Body of pancreas (tissue), 4 donors: ENCODE measurements at regions not wholly inside any gene's neighbourhood (a gene's known extent, or its start where the extent isn't known, plus 50 kb on each side); places are given as distances from the start of the nearest gene placed in this dataset.

Experiments
- ATAC-seq: fragments of 150-250 bp; one replicate; pipeline ENCODE4 v1.9.1; 2016
- DNase-seq, 4 donors: peaks; one replicate each; pipeline ENCODE4 v3.0.0-alpha.2; 2019
- H3K27ac ChIP-seq, 4 donors: fragments of 200-600 bp; sonication (generic); 1 replicate in 3 of 4; 2 replicates in 1 of 4; pipeline versions ENCODE4 v1.5.1 to v1.6.1; 2016 to 2019; ENCODE audit warnings: mild to moderate bottlenecking in 1 of 4, mixed read lengths in 1 of 4, moderate library complexity in 1 of 4
- H3K27me3 ChIP-seq, 2 donors: fragments of 200-600 bp; sonication (generic); one replicate each; pipeline ENCODE4 v1.6.0; 2016; ENCODE audit warnings: mild to moderate bottlenecking in 1 of 2
- H3K36me3 ChIP-seq, 2 donors: fragments of 200-600 bp; sonication (generic); replicated peaks in 1 of 2; 2 replicates each; pipeline ENCODE4 v1.5.1; 2016; ENCODE audit warnings: low read depth in 2 of 2; ENCODE audit not compliant: insufficient read depth in 1 of 2
- H3K4me1 ChIP-seq: fragments of 200-600 bp; sonication (generic); one replicate; pipeline ENCODE4 v1.6.0; 2016
- H3K4me3 ChIP-seq, 2 donors: fragments of 200-600 bp; sonication (generic); 1 replicate in 1 of 2; 2 replicates in 1 of 2; pipeline ENCODE4 v1.5.1; 2016 to 2019
- H3K9me3 ChIP-seq, 3 donors: fragments of 200-600 bp; sonication (generic); 1 replicate in 2 of 3; 2 replicates in 1 of 3; pipeline ENCODE4 v1.5.1; 2016
- CTCF ChIP-seq, 7 experiments: fragments of 450-650 bp in 4 of 7; fragments of 200-600 bp in 3 of 7; sonication (generic) in 3 of 7; IDR thresholded peaks; one replicate each; pipeline ENCODE4 v1.5.1; 2016 to 2019; ENCODE audit warnings: antibody characterized with exemption in 7 of 7
- POLR2A ChIP-seq, 3 donors: fragments of 450-650 bp; IDR thresholded peaks; one replicate each; pipeline ENCODE4 v1.6.1; 2016; ENCODE audit warnings: antibody characterized with exemption in 3 of 3, mild to moderate bottlenecking in 2 of 3
- WGBS, 2 donors: methylation state at CpG; one replicate each; pipeline ENCODE4 v1.1.5; 2017; 5-methylcytosine and 5-hydroxymethylcytosine counted together
- intact Hi-C: fragments of 100-400 bp; cut with DNase I; formaldehyde crosslinking; loops from one replicate; pipeline ENCODE4 v1.15.1; 2023

GRCh38 chr6:80437221-80437620 lies 330.8 kb downstream of the BCKDHB start:
- DNase-seq = no peak
- Histone ChIP-seq H3K36me3 (no peaks in the 10 kb centered on the region), H3K4me1 (no peaks in the 10 kb centered on the region), H3K27ac (no peak overlapping the region), H3K4me3 (no peak overlapping the region), H3K27me3 (no peaks in the 10 kb centered on the region), H3K9me3 (no peaks in the 10 kb centered on the region)
- intact Hi-C loops = no loop called here
- 89 to 90% methylated on average over 1 of the region's 1 CpG for WGBS, 2 donors
- TF ChIP-seq POLR2A (IDR thresholded peaks at IDR 0.05) = no peak
- no peak for TF ChIP-seq CTCF (IDR thresholded peaks at IDR 0.05)
- ATAC-seq = no peak

- H3K4me3 ChIP-seq = no peak overlapping the region
- intact Hi-C loops = no loop called here
- H3K4me1 ChIP-seq = no peaks in the 10 kb centered on the region
- WGBS, 2 donors = 90 to 100% methylated on average over 1 of the region's 1 CpG
- TF ChIP-seq CTCF (IDR thresholded peaks at IDR 0.05) (no peak), POLR2A (IDR thresholded peaks at IDR 0.05) (no peak)
- ATAC-seq (no peak), DNase-seq (no peak)
- no peaks in the 10 kb centered on the region for H3K9me3 ChIP-seq
- H3K27me3 ChIP-seq = no peaks in the 10 kb centered on the region
- no peak overlapping the region for H3K27ac ChIP-seq
- no peaks in the 10 kb centered on the region for H3K36me3 ChIP-seq
Observed at GRCh38 chr6:80436663-80437062, 330.2 kb downstream of the BCKDHB start.

- Histone ChIP-seq H3K36me3 (no peaks in the 10 kb centered on the region), H3K27me3 (no peaks in the 10 kb centered on the region), H3K9me3 (no peaks in the 10 kb centered on the region), H3K4me1 (no peaks in the 10 kb centered on the region), H3K27ac (no peak overlapping the region), H3K4me3 (no peak overlapping the region)
- DNase-seq = no peak
- WGBS, 2 donors = 84 to 88% methylated on average over 5 of the region's 5 CpGs
- intact Hi-C loops = no loop called here
- ATAC-seq = no peak
- TF ChIP-seq POLR2A (IDR thresholded peaks at IDR 0.05) = no peak
- TF ChIP-seq CTCF (IDR thresholded peaks at IDR 0.05) = no peak
Observed at GRCh38 chr6:80435457-80435856, 329.0 kb downstream of the BCKDHB start.

GRCh38 chr6:80434691-80435350 lies 328.4 kb downstream of the BCKDHB start:
- no peak for TF ChIP-seq CTCF (IDR thresholded peaks at IDR 0.05)
- no peak for TF ChIP-seq POLR2A (IDR thresholded peaks at IDR 0.05)
- intact Hi-C loops = no loop called here
- 74 to 78% methylated on average over 4 of the region's 4 CpGs for WGBS, 2 donors
- Histone ChIP-seq H3K36me3 (no peaks in the 10 kb centered on the region), H3K27ac (no peak overlapping the region), H3K9me3 (no peaks in the 10 kb centered on the region), H3K4me3 (no peak overlapping the region), H3K4me1 (no peaks in the 10 kb centered on the region), H3K27me3 (no peaks in the 10 kb centered on the region)
- ATAC-seq (no peak), DNase-seq (no peak)

GRCh38 chr6:80433673-80434025 lies 327.2 kb downstream of the BCKDHB start:
- ATAC-seq (no peak), DNase-seq (no peak)
- intact Hi-C loops = no loop called here
- H3K4me1 ChIP-seq = no peaks in the 10 kb centered on the region
- H3K36me3 ChIP-seq = no peaks in the 10 kb centered on the region
- TF ChIP-seq CTCF (IDR thresholded peaks at IDR 0.05) (no peak), POLR2A (IDR thresholded peaks at IDR 0.05) (no peak)
- no peaks in the 10 kb centered on the region for H3K27me3 ChIP-seq
- H3K9me3 ChIP-seq = peaks cover 0 to 3% (median 0%) of the 10 kb centered on the region in 3 donors
- H3K27ac ChIP-seq = no peak overlapping the region
- no peak overlapping the region for H3K4me3 ChIP-seq
- 71 to 84% methylated on average over 2 of the region's 2 CpGs for WGBS, 2 donors
